HG03521 (cell line): ENCODE measurements at regions not wholly inside any gene's neighbourhood (a gene's known extent, or its start where the extent isn't known, plus 50 kb on each side); places are given as distances from the start of the nearest gene placed in this dataset.
"Not testable (repeated sequence)": the region's sequence is repeated elsewhere in the genome, so short reads cannot be mapped to it uniquely, and the experiment has no call there.

Experiments used
- ATAC-seq: cut with Tn5 transposase; IDR thresholded peaks from one replicate; pipeline ENCODE4 v1.9.1; 2021; ENCODE audit warnings: mild to moderate bottlenecking, moderate library complexity; ENCODE audit not compliant: unreplicated experiment

DNA sequence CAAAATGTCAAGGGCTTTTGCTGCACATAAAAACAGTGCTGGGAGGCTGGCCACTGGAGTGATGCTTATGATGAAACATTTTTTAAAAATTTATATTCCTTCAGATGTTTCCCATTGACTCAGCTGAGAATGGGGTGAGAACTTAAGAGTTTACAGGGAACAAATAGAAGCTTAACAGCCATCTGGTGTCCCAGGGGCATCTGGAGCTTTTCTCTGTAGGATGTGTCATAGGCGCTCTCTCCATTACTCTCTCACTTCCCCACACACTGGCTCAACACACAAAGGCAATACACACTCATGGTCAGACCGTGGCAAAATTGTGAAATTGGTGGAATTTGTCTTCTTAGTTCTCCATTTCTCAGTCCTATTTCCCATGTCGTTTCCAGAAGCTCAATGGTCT is 783.1 kb upstream of the LRRTM1 start:
- no peak for ATAC-seq

DNA sequence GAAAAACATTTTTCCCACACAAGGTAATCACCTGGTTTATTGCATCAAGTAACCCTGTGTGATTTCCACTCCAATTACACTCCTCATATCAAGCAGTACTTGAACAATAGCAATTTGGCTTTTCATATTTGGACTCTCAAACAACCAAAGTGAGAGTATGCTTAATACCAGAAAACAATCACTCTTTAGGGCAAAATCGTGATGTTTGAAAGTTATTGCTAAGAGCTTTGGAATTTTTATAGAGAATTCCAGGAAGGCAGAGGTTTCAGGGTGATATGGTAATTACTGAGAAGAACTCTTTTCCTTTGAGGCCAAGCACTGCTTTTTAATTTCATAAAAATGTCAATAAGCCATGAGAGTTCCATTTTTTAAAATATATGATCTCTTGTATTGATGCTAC is 779.5 kb upstream of the LRRTM1 start:
- ATAC-seq: no peak

GRCh38 chr2:81078631-81079030 is 774.1 kb upstream of the LRRTM1 start:
- no peak for ATAC-seq

- ATAC-seq: no peak
Measured at GRCh38 chr2:81078102-81078501, 773.5 kb upstream of the LRRTM1 start.

DNA sequence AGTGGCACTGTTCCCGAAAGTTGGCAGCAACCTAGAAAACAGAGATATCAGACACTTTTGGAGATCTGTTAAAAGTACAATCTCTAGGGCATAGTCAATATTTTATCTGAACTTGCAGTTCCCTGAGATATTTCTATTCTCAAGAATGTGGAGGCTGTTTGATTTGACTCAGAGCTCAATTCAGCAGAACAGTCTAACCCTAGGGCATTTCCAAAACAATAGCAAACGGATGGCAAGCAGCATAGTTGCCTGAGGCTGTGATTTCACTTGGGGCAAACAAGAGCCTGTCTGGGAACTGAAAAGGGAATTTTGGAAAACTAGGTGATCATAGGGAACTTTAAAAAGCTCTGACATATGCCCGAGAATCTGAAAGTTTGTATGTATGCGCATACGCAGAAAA is 772.8 kb upstream of the LRRTM1 start:
- no peak for ATAC-seq

- no peak for ATAC-seq
Measured at GRCh38 chr2:81073412-81073811, 768.9 kb upstream of the LRRTM1 start.

DNA sequence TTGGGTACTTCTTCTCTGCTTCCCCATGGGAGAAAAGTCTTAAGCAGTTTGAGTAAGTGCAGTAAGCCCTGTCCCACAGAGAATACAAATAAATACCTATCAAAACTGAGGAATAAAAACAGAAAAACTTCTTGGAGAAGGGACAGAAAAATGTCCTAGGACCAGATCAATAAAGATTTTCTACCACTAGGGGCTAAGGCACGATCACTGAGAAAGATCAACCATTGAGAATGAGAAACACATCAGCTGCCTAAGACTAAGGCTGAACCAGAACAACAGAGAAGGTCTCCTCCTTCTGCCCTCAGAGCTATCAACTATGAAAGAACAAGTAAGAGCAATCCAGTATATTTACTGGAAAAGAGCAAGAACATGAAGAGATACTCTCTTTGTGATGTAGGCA is 763.6 kb upstream of the LRRTM1 start:
- no peak for ATAC-seq

DNA sequence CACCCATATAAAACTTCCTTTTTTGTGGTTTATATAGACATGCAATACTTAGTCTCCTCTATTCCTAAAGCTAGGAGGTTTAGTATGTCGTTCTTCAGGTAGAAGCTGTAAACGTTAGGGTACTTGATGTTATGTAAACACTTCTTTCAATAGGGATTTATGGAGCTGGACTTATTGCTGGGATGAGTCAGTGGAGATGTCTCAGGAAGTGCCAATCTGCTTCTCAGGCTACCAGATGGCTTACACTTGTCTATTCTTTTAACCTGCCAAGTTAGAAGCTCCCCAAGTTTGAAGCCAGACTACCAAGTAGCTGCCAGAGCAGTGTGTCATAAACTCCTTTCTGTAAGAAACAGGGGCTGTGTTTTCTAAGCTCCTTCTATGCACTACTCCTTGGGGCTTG is 756.5 kb upstream of the LRRTM1 start:
- ATAC-seq: no peak

DNA sequence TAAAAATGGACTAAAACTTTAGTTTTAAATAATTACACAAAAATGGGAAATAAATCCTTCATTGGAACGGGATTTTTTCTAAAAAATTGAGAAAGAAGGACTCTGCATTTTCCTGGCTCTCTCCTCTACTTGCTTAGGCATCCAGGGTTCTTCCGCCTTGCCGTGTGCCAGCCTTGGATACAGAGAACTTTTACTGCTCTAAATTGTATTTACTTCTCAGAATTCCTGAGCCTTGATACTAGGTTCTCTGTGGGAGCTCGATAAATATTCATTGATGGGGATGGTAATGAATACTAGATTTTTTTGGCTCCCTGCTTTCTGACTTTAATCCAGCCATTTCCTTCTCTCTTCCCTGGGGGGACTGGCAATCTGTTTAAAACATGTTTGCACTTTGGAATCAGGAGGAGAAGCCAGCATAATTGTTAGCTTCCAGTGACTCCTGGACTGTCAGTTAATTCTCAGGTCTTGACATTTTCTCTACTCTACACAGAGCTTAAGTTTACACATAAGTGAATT is 746.1 kb upstream of the LRRTM1 start:
- no peak for ATAC-seq

DNA sequence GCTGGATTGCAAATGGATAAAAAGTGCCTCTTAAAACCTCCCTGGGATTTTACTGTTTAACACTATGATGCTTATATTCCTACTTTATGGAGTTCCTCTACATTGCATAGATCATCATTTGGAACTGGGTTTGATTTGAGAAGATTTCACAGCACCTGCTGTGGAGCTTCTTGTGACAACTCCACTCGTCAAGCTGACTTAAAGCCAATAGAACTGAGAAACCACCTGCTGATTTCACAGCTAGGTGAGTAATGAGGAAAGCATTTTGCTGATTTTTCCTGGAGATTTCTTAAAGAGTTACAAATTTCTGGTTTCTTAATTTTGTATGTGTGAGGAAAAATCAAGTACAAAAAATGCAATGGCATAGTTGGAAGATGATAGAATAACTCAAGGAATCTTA is 739.1 kb upstream of the LRRTM1 start:
- no peak for ATAC-seq

DNA sequence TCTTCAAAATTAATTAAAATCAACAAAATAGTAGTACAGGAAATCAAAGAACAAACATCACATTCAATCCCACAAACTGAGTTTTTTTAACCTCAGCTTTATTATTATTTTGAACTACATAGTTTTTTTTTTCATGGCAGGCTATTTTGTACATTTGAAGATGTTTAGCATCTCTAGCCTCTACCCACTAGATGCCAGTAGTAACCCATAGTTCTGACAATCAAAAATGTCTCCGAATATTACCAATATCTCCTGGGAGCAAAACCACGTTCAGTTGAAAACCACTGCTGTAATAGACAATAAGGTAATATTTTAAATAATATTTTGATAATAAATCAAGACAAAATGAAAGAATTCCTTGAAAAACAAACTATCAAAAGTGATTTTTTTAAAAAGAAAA is 702.6 kb upstream of the LRRTM1 start:
- no peak for ATAC-seq

- ATAC-seq: no peak
Measured at GRCh38 chr2:81002906-81003305, 698.4 kb upstream of the LRRTM1 start.

- ATAC-seq: no peak
Measured at GRCh38 chr2:80987466-80987865, 682.9 kb upstream of the LRRTM1 start.

DNA sequence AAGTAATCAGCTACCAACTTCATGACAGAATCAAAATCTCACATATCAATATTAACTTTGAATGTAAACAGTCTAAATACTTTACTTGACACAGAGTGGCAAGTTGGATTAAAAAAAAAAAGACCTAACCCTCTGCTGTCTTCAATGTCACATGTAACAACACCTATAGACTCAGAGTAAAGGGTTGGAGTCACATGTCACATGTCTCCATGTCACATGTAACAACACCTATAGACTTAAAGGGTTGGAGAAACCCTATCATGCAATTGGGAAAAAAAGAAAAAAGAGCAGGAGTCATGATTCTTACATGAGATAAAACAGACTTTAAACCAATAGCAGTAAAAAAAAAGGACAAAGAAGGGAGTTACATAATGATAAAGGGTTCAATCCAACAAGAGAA is 665.3 kb upstream of the LRRTM1 start:
- no peak for ATAC-seq

DNA sequence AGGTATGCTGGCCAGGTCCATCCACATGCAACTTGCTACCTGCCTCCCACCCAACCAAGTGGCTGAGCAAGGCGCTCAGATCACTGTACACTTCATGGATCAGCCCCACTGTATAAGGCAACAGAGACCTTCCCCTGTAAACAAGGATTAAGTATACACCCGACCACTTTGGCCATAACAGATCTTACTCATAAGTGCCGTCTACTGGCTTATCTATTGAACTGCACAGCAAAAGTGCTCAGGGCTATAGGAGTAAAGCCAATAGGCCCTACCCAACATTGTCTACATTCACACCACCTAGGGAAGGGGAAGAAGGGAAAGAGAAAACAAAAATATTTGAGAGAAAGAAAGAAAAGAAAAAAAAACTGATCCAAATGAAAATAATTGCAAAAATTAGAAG is 663.9 kb upstream of the LRRTM1 start:
- no peak for ATAC-seq

DNA sequence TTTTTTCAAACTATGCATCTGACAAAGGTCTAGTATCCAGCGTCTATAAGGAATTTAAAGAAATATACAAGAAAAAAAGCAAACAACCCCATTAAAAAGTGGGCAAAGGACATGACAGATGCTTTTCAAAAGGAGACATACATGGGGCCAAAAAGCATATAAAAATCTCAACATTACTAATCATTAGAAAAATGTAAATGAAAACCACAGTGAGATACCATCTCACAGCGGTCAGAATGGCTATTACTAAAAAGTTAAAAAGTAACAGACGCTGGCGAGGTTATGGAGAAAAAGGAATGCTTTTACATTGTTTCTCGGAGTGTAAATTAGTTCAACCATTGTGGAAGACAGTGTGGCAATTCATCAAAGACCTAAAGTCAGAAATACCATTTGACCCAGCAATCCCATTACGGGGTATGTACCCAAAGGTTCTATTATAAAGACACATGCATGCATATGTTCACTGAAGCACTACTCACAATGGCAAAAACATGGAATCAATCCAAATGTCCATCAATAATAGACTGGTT is 643.1 kb upstream of the LRRTM1 start:
- no peak for ATAC-seq

DNA sequence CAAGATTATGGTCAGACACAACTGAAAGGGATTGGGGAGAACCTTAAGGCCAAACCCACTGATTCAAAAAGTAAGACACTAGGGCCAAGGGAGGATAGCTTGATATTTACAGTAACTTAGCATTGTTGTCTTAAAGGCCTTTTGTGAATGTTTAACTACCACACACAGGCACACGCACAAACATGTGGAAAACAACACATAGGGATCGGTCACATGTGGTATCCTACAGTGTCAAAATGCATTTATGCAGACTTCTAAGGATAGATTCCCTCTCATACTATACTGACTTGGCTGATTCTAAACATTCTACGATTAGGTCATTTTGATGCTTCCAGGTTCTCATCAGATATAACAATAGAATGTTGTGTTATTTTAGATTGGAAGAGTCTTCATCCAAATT is 638.9 kb upstream of the LRRTM1 start:
- no peak for ATAC-seq

- no peak for ATAC-seq
Measured at GRCh38 chr2:80942766-80943165, 638.2 kb upstream of the LRRTM1 start.

- ATAC-seq: no peak
Measured at GRCh38 chr2:80938463-80938862, 633.9 kb upstream of the LRRTM1 start.

DNA sequence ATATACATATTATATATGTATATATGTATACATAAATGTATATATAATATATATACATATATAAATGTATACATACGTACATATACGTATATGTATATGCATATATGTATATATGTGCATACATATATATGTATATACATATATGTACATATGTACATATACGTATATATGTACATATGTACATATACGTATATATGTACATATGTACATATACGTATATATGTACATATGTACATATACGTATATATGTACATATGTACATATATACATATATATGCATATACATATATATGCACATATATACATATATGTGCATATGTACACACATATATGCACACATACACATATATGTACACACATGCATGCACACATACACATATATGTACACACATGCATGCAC is 627.3 kb upstream of the LRRTM1 start:
- not testable (repeated sequence) for ATAC-seq

DNA sequence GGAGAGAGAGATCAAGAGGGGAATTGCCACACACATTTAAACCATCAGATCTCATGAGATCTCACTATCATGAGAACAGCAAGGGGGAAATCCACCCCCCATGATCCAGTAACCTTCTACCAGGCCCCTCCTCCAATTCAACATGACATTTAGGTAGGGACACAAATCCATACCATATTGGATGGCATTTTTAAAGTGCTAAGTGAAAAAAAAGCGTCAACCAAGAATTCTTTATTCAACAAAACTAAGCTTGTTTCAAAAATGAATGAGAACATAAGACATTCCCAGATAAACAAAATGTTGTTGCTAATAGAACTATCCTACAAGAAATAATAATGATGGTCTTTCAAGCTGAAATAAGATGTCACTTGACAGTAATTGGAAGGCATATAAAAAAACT is 626.2 kb upstream of the LRRTM1 start:
- no peak for ATAC-seq

- ATAC-seq: no peak
Measured at GRCh38 chr2:80926168-80926567, 621.6 kb upstream of the LRRTM1 start.

GRCh38 chr2:80896576-80896975 is 592.0 kb upstream of the LRRTM1 start:
- ATAC-seq: no peak

DNA sequence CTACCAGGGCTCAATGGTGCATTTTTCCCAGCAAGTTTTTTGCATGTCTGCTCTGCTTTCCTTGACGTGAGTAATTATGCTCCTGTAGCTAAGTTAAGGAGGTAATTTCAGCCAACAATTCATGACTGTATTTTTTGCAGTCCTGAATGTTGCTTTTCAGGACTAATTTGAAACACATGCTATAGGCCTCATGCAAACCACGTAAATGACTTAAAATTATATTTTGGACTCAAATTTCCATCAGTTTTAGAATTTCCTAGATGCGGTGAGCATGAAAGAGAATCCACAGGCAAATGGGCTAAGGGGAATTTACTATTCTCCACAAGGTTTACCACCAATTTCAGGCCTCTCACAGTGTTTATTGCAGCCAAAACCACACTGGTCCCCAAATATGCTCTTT is 589.9 kb upstream of the LRRTM1 start:
- ATAC-seq: no peak
